Esophagus squamous epithelium (tissue), 4 donors: ENCODE measurements at regions not wholly inside any gene's neighbourhood (a gene's known extent, or its start where the extent isn't known, plus 50 kb on each side); places are given as distances from the start of the nearest gene placed in this dataset.

Experiments
- CTCF ChIP-seq, 6 experiments: fragments of 450-650 bp in 4 of 6; fragments of 200-600 bp in 2 of 6; sonication (generic) in 2 of 6; IDR thresholded peaks; one replicate each; pipeline ENCODE4 v1.5.1; 2016 to 2019; ENCODE audit warnings: antibody characterized with exemption in 6 of 6, mild to moderate bottlenecking in 4 of 6, moderate library complexity in 4 of 6
- POLR2A ChIP-seq, 4 donors: fragments of 450-650 bp; IDR thresholded peaks; one replicate each; pipeline ENCODE4 v1.6.1; 2017; ENCODE audit warnings: antibody characterized with exemption in 4 of 4, mild to moderate bottlenecking in 4 of 4, moderate library complexity in 3 of 4

- TF ChIP-seq CTCF (IDR thresholded peaks at IDR 0.05) (no peak), POLR2A (IDR thresholded peaks at IDR 0.05) (no peak)
Observed at GRCh38 chr3:13248640-13249039, 171.5 kb downstream of the NUP210 start.
